Esophagus squamous epithelium (tissue), 5 donors: ENCODE measurements at regions not wholly inside any gene's neighbourhood (a gene's known extent, or its start where the extent isn't known, plus 50 kb on each side); places are given as distances from the start of the nearest gene placed in this dataset.
"Not testable (repeated sequence)": the region's sequence is repeated elsewhere in the genome, so short reads cannot be mapped to it uniquely, and the experiment has no call there.

Experiments
- DNase-seq: peaks from one replicate; lab custom pipeline; 2025; lab: John Stamatoyannopoulos, UW
- H3K27ac ChIP-seq, 4 donors: fragments of 200-600 bp; sonication (generic); one replicate each; pipeline ENCODE4 v1.5.1; 2016 to 2019; ENCODE audit warnings: mild to moderate bottlenecking in 1 of 4
- H3K27me3 ChIP-seq, 4 donors: fragments of 200-600 bp; sonication (generic); 1 replicate in 3 of 4; 2 replicates in 1 of 4; pipeline versions ENCODE4 v1.5.1 to v1.6.0; 2017 to 2021; ENCODE audit warnings: antibody characterized with exemption in 1 of 4
- H3K36me3 ChIP-seq, 3 donors: fragments of 200-600 bp; sonication (generic); one replicate each; pipeline ENCODE4 v1.5.1; 2016 to 2019
- H3K4me1 ChIP-seq, 3 donors: fragments of 200-600 bp; sonication (generic); one replicate each; pipeline ENCODE4 v1.5.1; 2017 to 2019
- H3K4me3 ChIP-seq, 4 donors: fragments of 200-600 bp; sonication (generic); 1 replicate in 3 of 4; 2 replicates in 1 of 4; pipeline ENCODE4 v1.5.1; 2016 to 2019; ENCODE audit warnings: mild to moderate bottlenecking in 2 of 4, moderate library complexity in 1 of 4
- H3K9me3 ChIP-seq, 3 donors: fragments of 200-600 bp; sonication (generic); one replicate each; pipeline ENCODE4 v1.5.1; 2016 to 2019
- CTCF ChIP-seq, 6 experiments: fragments of 450-650 bp in 4 of 6; fragments of 200-600 bp in 2 of 6; sonication (generic) in 2 of 6; IDR thresholded peaks; one replicate each; pipeline ENCODE4 v1.5.1; 2016 to 2019; ENCODE audit warnings: antibody characterized with exemption in 6 of 6, mild to moderate bottlenecking in 4 of 6, moderate library complexity in 4 of 6
- POLR2A ChIP-seq, 4 donors: fragments of 450-650 bp; IDR thresholded peaks; one replicate each; pipeline ENCODE4 v1.6.1; 2017; ENCODE audit warnings: antibody characterized with exemption in 4 of 4, mild to moderate bottlenecking in 4 of 4, moderate library complexity in 3 of 4
- WGBS, 2 donors: methylation state at CpG; one replicate each; pipeline ENCODE4 v1.1.5; 2018; 5-methylcytosine and 5-hydroxymethylcytosine counted together
- intact Hi-C: fragments of 100-400 bp; cut with DNase I; formaldehyde crosslinking; loops from one replicate; pipeline ENCODE4 v1.15.0; 2022
- donor health status: DM: yes; HTN: yes; CAD: no.

DNA sequence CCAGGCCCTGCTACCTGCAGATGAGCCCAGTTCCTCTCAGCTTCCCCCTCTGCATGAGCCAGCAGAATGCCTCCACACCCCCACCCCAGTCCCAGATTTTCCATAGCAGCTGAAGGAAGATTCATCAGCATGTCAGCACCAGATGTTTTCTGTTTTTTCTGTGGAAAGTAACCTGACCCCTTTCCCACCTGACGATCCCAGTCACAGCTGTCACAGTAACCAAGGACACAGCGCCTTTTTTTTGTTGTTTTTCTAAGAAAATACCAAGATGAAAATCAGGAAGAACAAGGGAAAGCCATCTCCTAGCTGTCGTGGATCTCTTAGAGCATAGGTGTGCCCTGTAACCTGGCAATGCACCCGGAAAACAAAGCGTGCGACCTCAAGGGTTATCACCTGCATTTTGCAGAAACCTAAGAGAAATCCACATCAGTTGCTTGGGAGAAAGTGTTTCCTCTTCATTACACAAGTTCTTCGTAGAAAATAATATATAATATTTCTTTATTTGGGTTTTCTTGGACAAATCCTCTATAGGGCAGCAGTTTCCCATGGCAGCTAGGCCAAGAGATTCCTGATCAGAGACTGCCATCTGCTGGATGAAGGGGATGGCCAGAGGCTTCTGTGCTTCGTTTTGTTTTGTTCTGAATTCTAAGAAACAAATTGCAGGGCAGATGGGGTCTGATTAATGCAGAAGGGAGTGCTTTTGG is 401.9 kb downstream of the TNS3 start:
- peaks cover 0 to 4% (median 0%) of the 10 kb centered on the region in 4 donors for H3K27me3 ChIP-seq
- WGBS, 2 donors = 55 to 59% methylated on average over 8 of the region's 8 CpGs
- TF ChIP-seq POLR2A (IDR thresholded peaks at IDR 0.05) (no peak), CTCF (IDR thresholded peaks at IDR 0.05) (peak; percentile 29 to 74 (median 62))
- H3K27ac ChIP-seq = no peak overlapping the region
- no peaks in the 10 kb centered on the region for H3K36me3 ChIP-seq
- DNase-seq = no peak
- intact Hi-C loops = loop anchor here (5.0 to 10.0 kb wide), 2 partner anchors 65 to 1263 kb away; no protein-coding TSS in a partner anchor
- H3K9me3 ChIP-seq = no peaks in the 10 kb centered on the region
- peaks cover 0 to 18% (median 0%) of the 10 kb centered on the region in 3 donors for H3K4me1 ChIP-seq
- H3K4me3 ChIP-seq = no peak overlapping the region

GRCh38 chr7:47172602-47173539 is 409.0 kb downstream of the TNS3 start:
- not testable (repeated sequence) for H3K27ac ChIP-seq, H3K4me1 ChIP-seq, H3K4me3 ChIP-seq, H3K9me3 ChIP-seq, DNase-seq, H3K27me3 ChIP-seq, H3K36me3 ChIP-seq
- WGBS, 2 donors = 72 to 75% methylated on average over 7 of the region's 7 CpGs
- intact Hi-C loops = loop anchor here (10.0 kb wide), 1 partner anchor 58 kb away; no protein-coding TSS in a partner anchor

- H3K36me3 ChIP-seq = no peaks in the 10 kb centered on the region
- H3K9me3 ChIP-seq = no peaks in the 10 kb centered on the region
- no peaks in the 10 kb centered on the region for H3K4me1 ChIP-seq
- H3K4me3 ChIP-seq = no peak overlapping the region
- no peaks in the 10 kb centered on the region for H3K27me3 ChIP-seq
- no peak for TF ChIP-seq POLR2A (IDR thresholded peaks at IDR 0.05)
- peak in 1 of 6 experiments; percentile 33 for TF ChIP-seq CTCF (IDR thresholded peaks at IDR 0.05)
- no peak overlapping the region for H3K27ac ChIP-seq
- WGBS, 2 donors = 94 to 95% methylated on average over 1 of the region's 1 CpG
- DNase-seq = no peak
- intact Hi-C loops = loop anchor here (10.0 kb wide), 1 partner anchor 56 kb away; no protein-coding TSS in a partner anchor
Observed at GRCh38 chr7:47170516-47170915, 411.4 kb downstream of the TNS3 start.

DNA sequence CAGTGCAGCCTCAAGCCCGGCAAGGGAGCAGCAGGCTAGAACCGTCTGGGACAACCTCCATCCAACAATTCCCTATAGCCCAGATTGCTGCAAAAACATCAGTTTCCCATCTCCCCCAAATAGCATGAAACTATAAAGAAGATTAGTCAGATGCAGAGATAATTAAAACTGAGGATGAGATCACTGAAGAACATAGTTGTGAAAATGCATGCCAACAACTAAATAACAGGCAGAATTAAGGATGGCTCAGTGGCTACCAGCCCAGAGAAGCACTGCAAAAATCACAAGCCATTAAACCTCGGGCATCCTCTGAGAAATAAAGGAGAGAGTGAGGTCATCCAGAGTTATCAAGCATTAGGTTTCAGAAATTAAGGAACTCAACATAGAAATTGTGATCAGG is 427.1 kb downstream of the TNS3 start:
- H3K36me3 ChIP-seq = no peaks in the 10 kb centered on the region
- intact Hi-C loops = no loop called here
- WGBS, 2 donors = 57 to 77% methylated on average over 3 of the region's 3 CpGs
- no peaks in the 10 kb centered on the region for H3K9me3 ChIP-seq
- H3K4me3 ChIP-seq = no peak overlapping the region
- TF ChIP-seq CTCF (IDR thresholded peaks at IDR 0.05) (no peak), POLR2A (IDR thresholded peaks at IDR 0.05) (no peak)
- DNase-seq = no peak
- H3K27me3 ChIP-seq = no peaks in the 10 kb centered on the region
- peaks cover 0 to 10% (median 3%) of the 10 kb centered on the region in 3 donors for H3K4me1 ChIP-seq
- H3K27ac ChIP-seq = no peak overlapping the region

GRCh38 chr7:47153576-47153975 is 428.3 kb downstream of the TNS3 start:
- Histone ChIP-seq H3K9me3 (no peaks in the 10 kb centered on the region), H3K4me1 (peaks cover 0 to 10% (median 3%) of the 10 kb centered on the region in 3 donors), H3K4me3 (no peak overlapping the region), H3K27ac (no peak overlapping the region), H3K36me3 (no peaks in the 10 kb centered on the region), H3K27me3 (no peaks in the 10 kb centered on the region)
- DNase-seq = no peak
- TF ChIP-seq POLR2A (IDR thresholded peaks at IDR 0.05) (no peak), CTCF (IDR thresholded peaks at IDR 0.05) (no peak)
- intact Hi-C loops = no loop called here
- WGBS, 2 donors = 56 to 64% methylated on average over 6 of the region's 6 CpGs
